ENCODE measurements at regions not wholly inside any gene's neighbourhood (a gene's known extent, or its start where the extent isn't known, plus 50 kb on each side); places are given as distances from the start of the nearest gene placed in this dataset.

DNA sequence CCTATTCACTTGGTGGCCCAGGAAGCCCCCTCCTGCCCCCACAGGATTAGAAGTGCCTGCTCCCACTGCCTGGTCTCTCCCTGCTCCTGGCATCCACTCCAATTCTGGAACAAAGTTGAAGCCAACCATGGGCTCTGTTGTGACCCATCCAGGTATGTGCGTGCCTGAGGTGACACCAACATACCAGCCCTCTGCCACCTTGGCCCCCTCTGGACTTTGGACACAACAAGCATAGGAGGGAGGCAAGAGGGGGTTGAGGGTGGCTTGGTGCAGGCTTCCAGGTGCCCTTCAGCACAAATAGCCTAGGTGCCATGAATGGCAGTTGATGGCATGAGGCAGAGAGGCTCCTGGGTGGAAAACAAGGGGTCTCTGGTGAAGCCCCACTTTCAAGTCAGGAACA lies 600.9 kb downstream of the SI start:
- Mint-ChIP-seq H3K9me3 (peaks cover 3% of the 10 kb centered on the region), H3K27ac (no peak overlapping the region), H3K27me3 (ENCODE audit: insufficient read depth) (no peaks in the 10 kb centered on the region), H3K4me1 (no peaks in the 10 kb centered on the region), H3K4me3 (no peak overlapping the region), H3K36me3 (ENCODE audit: low read depth) (no peaks in the 10 kb centered on the region)
- Histone ChIP-seq H3K4me3 (ENCODE audit: low read length) (no peak overlapping the region), H3K36me3 (ENCODE audit: control insufficient read depth, insufficient read depth, low read length) (no peaks in the 10 kb centered on the region), H3K27me3 (ENCODE audit: control insufficient read depth, insufficient read depth, low read length, poor library complexity, severe bottlenecking) (no peaks in the 10 kb centered on the region), H3K9me3 (ENCODE audit: control insufficient read depth, low read length) (no peaks in the 10 kb centered on the region), H3K4me1 (ENCODE audit: control insufficient read depth, insufficient read depth, low read length) (no peaks in the 10 kb centered on the region), H3K27ac (ENCODE audit: low read depth, low read length) (no peak overlapping the region), H3K9ac (ENCODE audit: extremely low read depth, low read length, poor library complexity, severe bottlenecking) (no peak overlapping the region)
- DNase-seq: no peak
- TF ChIP-seq, protein P1, sequence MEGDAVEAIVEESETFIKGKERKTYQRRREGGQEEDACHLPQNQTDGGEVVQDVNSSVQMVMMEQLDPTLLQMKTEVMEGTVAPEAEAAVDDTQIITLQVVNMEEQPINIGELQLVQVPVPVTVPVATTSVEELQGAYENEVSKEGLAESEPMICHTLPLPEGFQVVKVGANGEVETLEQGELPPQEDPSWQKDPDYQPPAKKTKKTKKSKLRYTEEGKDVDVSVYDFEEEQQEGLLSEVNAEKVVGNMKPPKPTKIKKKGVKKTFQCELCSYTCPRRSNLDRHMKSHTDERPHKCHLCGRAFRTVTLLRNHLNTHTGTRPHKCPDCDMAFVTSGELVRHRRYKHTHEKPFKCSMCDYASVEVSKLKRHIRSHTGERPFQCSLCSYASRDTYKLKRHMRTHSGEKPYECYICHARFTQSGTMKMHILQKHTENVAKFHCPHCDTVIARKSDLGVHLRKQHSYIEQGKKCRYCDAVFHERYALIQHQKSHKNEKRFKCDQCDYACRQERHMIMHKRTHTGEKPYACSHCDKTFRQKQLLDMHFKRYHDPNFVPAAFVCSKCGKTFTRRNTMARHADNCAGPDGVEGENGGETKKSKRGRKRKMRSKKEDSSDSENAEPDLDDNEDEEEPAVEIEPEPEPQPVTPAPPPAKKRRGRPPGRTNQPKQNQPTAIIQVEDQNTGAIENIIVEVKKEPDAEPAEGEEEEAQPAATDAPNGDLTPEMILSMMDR (conservative IDR thresholded peaks at IDR 0.05): no peak
- 100% methylated on average over 1 of the region's 1 CpG; no CpG with 5 or more reads in 1 of the 2 experiments for WGBS, 2 experiments (ENCODE audit: insufficient coverage in 1 of 2, insufficient read length in 1 of 2)

GRCh38 chr3:164476631-164477030 lies 601.7 kb downstream of the SI start:
- H3K27ac ChIP-seq (ENCODE audit: low read depth, low read length): no peak overlapping the region
- no peak overlapping the region for H3K27ac Mint-ChIP-seq
- H3K27me3 Mint-ChIP-seq (ENCODE audit: insufficient read depth): no peaks in the 10 kb centered on the region
- H3K4me3 Mint-ChIP-seq: no peak overlapping the region
- H3K9ac ChIP-seq (ENCODE audit: extremely low read depth, low read length, poor library complexity, severe bottlenecking): no peak overlapping the region
- H3K4me1 Mint-ChIP-seq: no peaks in the 10 kb centered on the region
- DNase-seq: no peak
- H3K36me3 ChIP-seq (ENCODE audit: control insufficient read depth, insufficient read depth, low read length): no peaks in the 10 kb centered on the region
- no peaks in the 10 kb centered on the region for H3K4me1 ChIP-seq (ENCODE audit: control insufficient read depth, insufficient read depth, low read length)
- TF ChIP-seq, protein P1 (conservative IDR thresholded peaks at IDR 0.05): no peak
- H3K9me3 Mint-ChIP-seq: peaks cover 6% of the 10 kb centered on the region
- no peaks in the 10 kb centered on the region for H3K9me3 ChIP-seq (ENCODE audit: control insufficient read depth, low read length)
- no peaks in the 10 kb centered on the region for H3K36me3 Mint-ChIP-seq (ENCODE audit: low read depth)
- 96 to 100% methylated on average over 1 to 3 of the region's 3 CpGs for WGBS, 2 experiments (ENCODE audit: insufficient coverage in 1 of 2, insufficient read length in 1 of 2)
- H3K27me3 ChIP-seq (ENCODE audit: control insufficient read depth, insufficient read depth, low read length, poor library complexity, severe bottlenecking): no peaks in the 10 kb centered on the region
- no peak overlapping the region for H3K4me3 ChIP-seq (ENCODE audit: low read length)

DNA sequence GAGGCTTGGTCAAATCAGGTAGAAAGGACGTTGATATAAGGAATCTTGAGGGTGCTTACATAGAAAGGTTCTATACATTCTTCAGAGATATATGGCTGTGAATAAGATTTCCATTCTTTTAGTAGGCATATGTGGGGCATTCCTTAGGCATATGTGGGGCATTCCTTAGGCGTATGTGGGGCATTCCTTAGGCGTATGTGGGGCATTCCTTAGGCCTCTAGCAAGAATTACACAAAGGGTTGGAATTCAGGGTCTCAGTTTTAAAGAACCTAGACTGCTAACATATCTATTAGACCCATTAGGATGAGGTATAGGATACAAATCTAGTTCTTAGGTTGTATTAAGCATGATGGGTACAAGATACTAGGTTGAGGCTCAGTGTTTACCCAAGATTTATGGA lies 607.8 kb downstream of the SI start:
- Mint-ChIP-seq H3K36me3 (ENCODE audit: low read depth) (peaks cover 7% of the 10 kb centered on the region), H3K27me3 (ENCODE audit: insufficient read depth) (no peaks in the 10 kb centered on the region), H3K4me3 (no peak overlapping the region), H3K9me3 (peaks cover 40% of the 10 kb centered on the region), H3K27ac (no peak overlapping the region), H3K4me1 (no peaks in the 10 kb centered on the region)
- no peak overlapping the region for H3K9ac ChIP-seq (ENCODE audit: extremely low read depth, low read length, poor library complexity, severe bottlenecking)
- H3K27ac ChIP-seq (ENCODE audit: low read depth, low read length): no peak overlapping the region
- H3K9me3 ChIP-seq (ENCODE audit: control insufficient read depth, low read length): peaks cover 37% of the 10 kb centered on the region
- DNase-seq: no peak
- no peaks in the 10 kb centered on the region for H3K36me3 ChIP-seq (ENCODE audit: control insufficient read depth, insufficient read depth, low read length)
- no peak overlapping the region for H3K4me3 ChIP-seq (ENCODE audit: low read length)
- TF ChIP-seq, protein P1 (conservative IDR thresholded peaks at IDR 0.05): no peak
- no peaks in the 10 kb centered on the region for H3K4me1 ChIP-seq (ENCODE audit: control insufficient read depth, insufficient read depth, low read length)
- no peaks in the 10 kb centered on the region for H3K27me3 ChIP-seq (ENCODE audit: control insufficient read depth, insufficient read depth, low read length, poor library complexity, severe bottlenecking)
- 94 to 100% methylated on average over 1 to 3 of the region's 3 CpGs for WGBS, 2 experiments (ENCODE audit: insufficient coverage in 1 of 2, insufficient read length in 1 of 2)
